ENCODE measurements at regions not wholly inside any gene's neighbourhood (a gene's known extent, or its start where the extent isn't known, plus 50 kb on each side); places are given as distances from the start of the nearest gene placed in this dataset.
A peak's percentile ranks its signal among the peaks of the same experiment; 100 is the strongest.

GRCh38 chr3:187980861-187981260 lies 173.1 kb upstream of the LPP start:
- intact Hi-C loops (cut with DNase I), result no loop called here
- TF ChIP-seq, protein P1, sequence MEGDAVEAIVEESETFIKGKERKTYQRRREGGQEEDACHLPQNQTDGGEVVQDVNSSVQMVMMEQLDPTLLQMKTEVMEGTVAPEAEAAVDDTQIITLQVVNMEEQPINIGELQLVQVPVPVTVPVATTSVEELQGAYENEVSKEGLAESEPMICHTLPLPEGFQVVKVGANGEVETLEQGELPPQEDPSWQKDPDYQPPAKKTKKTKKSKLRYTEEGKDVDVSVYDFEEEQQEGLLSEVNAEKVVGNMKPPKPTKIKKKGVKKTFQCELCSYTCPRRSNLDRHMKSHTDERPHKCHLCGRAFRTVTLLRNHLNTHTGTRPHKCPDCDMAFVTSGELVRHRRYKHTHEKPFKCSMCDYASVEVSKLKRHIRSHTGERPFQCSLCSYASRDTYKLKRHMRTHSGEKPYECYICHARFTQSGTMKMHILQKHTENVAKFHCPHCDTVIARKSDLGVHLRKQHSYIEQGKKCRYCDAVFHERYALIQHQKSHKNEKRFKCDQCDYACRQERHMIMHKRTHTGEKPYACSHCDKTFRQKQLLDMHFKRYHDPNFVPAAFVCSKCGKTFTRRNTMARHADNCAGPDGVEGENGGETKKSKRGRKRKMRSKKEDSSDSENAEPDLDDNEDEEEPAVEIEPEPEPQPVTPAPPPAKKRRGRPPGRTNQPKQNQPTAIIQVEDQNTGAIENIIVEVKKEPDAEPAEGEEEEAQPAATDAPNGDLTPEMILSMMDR (IDR thresholded peaks at IDR 0.05), result no peak
- no peak for ATAC-seq
- no peaks in the 10 kb centered on the region for H3K27me3 ChIP-seq
- H3K4me1 ChIP-seq, result peaks cover 0 to 10% of the 10 kb centered on the region in 2 donors
- no peak overlapping the region for H3K27ac ChIP-seq
- H3K9me3 ChIP-seq, result peaks cover 0 to 5% of the 10 kb centered on the region in 2 donors
- no peak overlapping the region for H3K4me3 ChIP-seq
- DNase-seq, result no peak
- no peaks in the 10 kb centered on the region for H3K36me3 ChIP-seq

- peaks cover 0 to 5% of the 10 kb centered on the region in 2 donors for H3K9me3 ChIP-seq
- DNase-seq (no peak), ATAC-seq (no peak)
- peaks cover 0 to 21% of the 10 kb centered on the region in 2 donors for H3K4me1 ChIP-seq
- intact Hi-C loops (cut with DNase I), result no loop called here
- H3K27ac ChIP-seq, result no peak overlapping the region
- no peaks in the 10 kb centered on the region for H3K27me3 ChIP-seq
- TF ChIP-seq, protein P1 (IDR thresholded peaks at IDR 0.05), result no peak
- no peak overlapping the region for H3K4me3 ChIP-seq
- H3K36me3 ChIP-seq, result no peaks in the 10 kb centered on the region
Measured at GRCh38 chr3:187982142-187982541, 171.8 kb upstream of the LPP start.

DNA sequence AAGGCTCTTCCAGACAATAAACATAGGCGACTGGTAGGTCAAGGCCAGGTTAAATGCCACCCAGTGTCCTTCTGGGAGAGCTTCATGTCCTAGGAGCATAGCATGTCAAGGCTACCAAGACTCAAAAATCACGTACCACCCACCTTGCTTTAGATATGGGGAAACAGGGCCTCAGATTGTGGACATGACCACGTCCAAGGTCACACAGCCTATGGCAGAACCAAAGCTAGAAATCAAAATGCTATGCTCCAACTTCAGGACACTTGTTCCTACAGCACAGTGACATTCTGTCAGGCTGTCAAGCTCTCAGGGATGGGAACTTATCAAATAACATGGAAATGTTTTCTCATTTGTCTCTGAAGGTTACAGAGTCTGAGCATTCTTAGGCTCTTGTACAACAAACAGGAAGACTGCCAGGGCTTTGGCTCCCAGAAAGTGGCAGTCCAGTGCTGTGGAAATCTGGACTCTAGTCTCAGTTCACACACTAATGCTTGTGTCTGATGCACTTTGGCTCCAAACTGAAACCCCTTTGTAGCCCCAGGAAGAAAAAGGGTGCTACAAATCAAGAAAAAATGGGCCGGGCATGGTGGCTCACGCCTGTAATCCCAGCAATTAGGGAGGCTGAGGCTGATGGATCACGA lies 170.4 kb upstream of the LPP start:
- no peak for ATAC-seq

DNA sequence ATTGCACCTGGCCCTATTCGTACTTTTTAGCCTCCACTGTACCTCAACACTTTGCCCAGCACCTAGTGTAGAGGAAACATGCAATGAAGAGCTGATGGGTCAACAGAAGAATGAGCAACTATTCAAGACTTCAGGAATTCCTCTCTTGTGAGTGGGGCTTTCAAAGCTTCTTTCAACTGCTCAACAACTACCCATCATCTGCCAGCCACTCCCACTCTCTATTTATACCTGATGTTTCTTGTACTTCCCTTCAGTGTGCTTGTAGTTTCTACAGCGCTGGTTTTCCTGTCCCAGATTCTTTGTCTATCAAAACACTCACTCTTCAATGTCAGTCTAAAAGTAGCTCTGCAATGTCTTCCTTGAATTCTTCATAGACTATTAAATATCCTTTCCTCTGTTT lies 168.3 kb upstream of the LPP start:
- no peak overlapping the region for H3K27ac ChIP-seq
- TF ChIP-seq, protein P1 (IDR thresholded peaks at IDR 0.05), result no peak
- H3K9me3 ChIP-seq, result no peaks in the 10 kb centered on the region
- H3K36me3 ChIP-seq, result no peaks in the 10 kb centered on the region
- no peak for DNase-seq
- intact Hi-C loops (cut with DNase I), result no loop called here
- no peak for ATAC-seq
- peaks cover 0 to 18% of the 10 kb centered on the region in 2 donors for H3K4me1 ChIP-seq
- H3K27me3 ChIP-seq, result no peaks in the 10 kb centered on the region
- H3K4me3 ChIP-seq, result no peak overlapping the region

More for the DNA sequence above, 170.4 kb upstream of the LPP start:
- Histone ChIP-seq H3K27ac (no peak overlapping the region), H3K9me3 (no peaks in the 10 kb centered on the region), H3K4me3 (no peak overlapping the region), H3K4me1 (peaks cover 0 to 20% of the 10 kb centered on the region in 2 donors), H3K36me3 (no peaks in the 10 kb centered on the region), H3K27me3 (no peaks in the 10 kb centered on the region)
- TF ChIP-seq, protein P1 (IDR thresholded peaks at IDR 0.05), result no peak
- intact Hi-C loops (cut with DNase I), result no loop called here
- no peak for DNase-seq

DNA sequence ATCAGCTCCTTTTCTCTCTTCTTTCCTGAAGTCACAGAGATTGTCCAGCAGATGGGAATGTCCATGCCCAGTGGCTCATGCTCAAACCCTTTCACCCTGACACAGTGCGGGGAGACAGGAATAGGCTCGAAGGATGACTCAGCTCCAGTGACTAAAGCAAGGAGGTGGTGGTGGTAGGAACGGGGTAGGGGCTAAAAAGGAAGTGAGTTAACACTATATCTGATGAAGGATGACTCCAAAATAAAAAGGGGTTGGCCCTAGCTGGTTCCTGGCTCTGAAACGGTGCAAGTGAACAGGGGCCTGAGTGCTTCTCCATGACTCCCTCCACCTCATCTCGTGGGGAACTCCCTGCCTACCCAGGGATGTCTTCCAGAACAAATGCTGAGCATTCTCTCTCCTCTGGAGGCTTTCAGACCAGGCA lies 167.4 kb upstream of the LPP start:
- Histone ChIP-seq H3K4me1 (peaks cover 0 to 18% of the 10 kb centered on the region in 2 donors), H3K9me3 (no peaks in the 10 kb centered on the region), H3K36me3 (no peaks in the 10 kb centered on the region), H3K4me3 (no peak overlapping the region), H3K27me3 (no peaks in the 10 kb centered on the region), H3K27ac (peak overlapping the region in 1 of 2 donors; percentile 28)
- peak; percentile 81 for ATAC-seq
- intact Hi-C loops (cut with DNase I), result no loop called here
- DNase-seq, result no peak
- TF ChIP-seq, protein P1 (IDR thresholded peaks at IDR 0.05), result no peak
